Gastroesophageal sphincter (tissue), 3 donors: ENCODE measurements at regions not wholly inside any gene's neighbourhood (a gene's known extent, or its start where the extent isn't known, plus 50 kb on each side); places are given as distances from the start of the nearest gene placed in this dataset.

ENCODE experiments used
- EP300 ChIP-seq: sonication (generic); formaldehyde crosslinking; IDR thresholded peaks from one replicate; pipeline ENCODE4 v1.6.1; 2017; ENCODE audit warnings: antibody characterized with exemption, mild to moderate bottlenecking
- POLR2A ChIP-seq, 2 donors: fragments of 450-650 bp; IDR thresholded peaks; one replicate each; pipeline ENCODE4 v1.6.1; 2017; ENCODE audit warnings: antibody characterized with exemption in 2 of 2, mild to moderate bottlenecking in 2 of 2, moderate library complexity in 1 of 2
- POLR2AphosphoS5 ChIP-seq: sonication (generic); formaldehyde crosslinking; IDR thresholded peaks from one replicate; pipeline ENCODE4 v1.6.1; 2017; ENCODE audit warnings: antibody characterized with exemption
- TF ChIP-seq, protein P1 (sequence below), 4 experiments: fragments of 200-600 bp in 2 of 4; fragments of 450-650 bp in 2 of 4; sonication (generic) in 1 of 4; IDR thresholded peaks; one replicate each; pipeline ENCODE4 v1.5.1; 2017 to 2019; ENCODE audit warnings: antibody characterized with exemption in 4 of 4, mild to moderate bottlenecking in 2 of 4, moderate library complexity in 2 of 4

DNA sequence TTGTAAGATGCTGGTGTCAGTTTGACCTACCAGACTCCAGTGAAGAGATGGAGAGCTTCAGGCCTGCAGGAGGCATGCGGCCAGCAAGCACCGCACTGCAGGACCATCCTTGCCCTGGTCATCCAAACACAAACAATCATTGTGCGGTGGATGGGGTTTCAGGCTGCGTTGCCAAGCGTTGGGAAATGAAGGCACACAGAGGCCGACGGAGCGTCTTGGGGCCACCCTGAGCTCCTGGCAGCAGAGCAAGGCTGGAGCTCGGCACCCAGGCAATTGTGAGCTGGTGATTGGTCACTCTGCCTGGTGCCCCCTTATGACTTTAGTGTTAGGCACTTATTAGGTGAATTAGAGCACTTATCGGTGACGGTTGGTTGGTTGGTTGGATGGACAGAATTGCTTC, 222.6 kb upstream of the RGMA start:
- TF ChIP-seq, protein P1, sequence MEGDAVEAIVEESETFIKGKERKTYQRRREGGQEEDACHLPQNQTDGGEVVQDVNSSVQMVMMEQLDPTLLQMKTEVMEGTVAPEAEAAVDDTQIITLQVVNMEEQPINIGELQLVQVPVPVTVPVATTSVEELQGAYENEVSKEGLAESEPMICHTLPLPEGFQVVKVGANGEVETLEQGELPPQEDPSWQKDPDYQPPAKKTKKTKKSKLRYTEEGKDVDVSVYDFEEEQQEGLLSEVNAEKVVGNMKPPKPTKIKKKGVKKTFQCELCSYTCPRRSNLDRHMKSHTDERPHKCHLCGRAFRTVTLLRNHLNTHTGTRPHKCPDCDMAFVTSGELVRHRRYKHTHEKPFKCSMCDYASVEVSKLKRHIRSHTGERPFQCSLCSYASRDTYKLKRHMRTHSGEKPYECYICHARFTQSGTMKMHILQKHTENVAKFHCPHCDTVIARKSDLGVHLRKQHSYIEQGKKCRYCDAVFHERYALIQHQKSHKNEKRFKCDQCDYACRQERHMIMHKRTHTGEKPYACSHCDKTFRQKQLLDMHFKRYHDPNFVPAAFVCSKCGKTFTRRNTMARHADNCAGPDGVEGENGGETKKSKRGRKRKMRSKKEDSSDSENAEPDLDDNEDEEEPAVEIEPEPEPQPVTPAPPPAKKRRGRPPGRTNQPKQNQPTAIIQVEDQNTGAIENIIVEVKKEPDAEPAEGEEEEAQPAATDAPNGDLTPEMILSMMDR (IDR thresholded peaks at IDR 0.05): no peak
- TF ChIP-seq POLR2A (IDR thresholded peaks at IDR 0.05) (no peak), EP300 (no peak), POLR2AphosphoS5 (no peak)
